Ectodermal cell (in vitro differentiated cells): ENCODE measurements at regions not wholly inside any gene's neighbourhood (a gene's known extent, or its start where the extent isn't known, plus 50 kb on each side); places are given as distances from the start of the nearest gene placed in this dataset.

Experiments
- H3K27ac ChIP-seq: 2 replicates; pipeline ENCODE4 v1.7.0; 2013; ENCODE audit warnings: mild to moderate bottlenecking, low read depth, low read length; ENCODE audit not compliant: insufficient read depth, poor library complexity, severe bottlenecking
- H3K27me3 ChIP-seq: 2 replicates; pipeline ENCODE4 v1.7.0; 2013; ENCODE audit warnings: mild to moderate bottlenecking, low read length; ENCODE audit not compliant: insufficient read depth, control insufficient read depth, poor library complexity, severe bottlenecking
- H3K36me3 ChIP-seq: one replicate; pipeline ENCODE4 v1.7.0; 2013; ENCODE audit warnings: low read length; ENCODE audit not compliant: control insufficient read depth, insufficient read depth
- H3K4me1 ChIP-seq: one replicate; pipeline ENCODE4 v1.7.0; 2013; ENCODE audit warnings: low read length; ENCODE audit not compliant: control insufficient read depth, insufficient read depth
- H3K4me3 ChIP-seq: 2 replicates; pipeline ENCODE4 v1.7.0; 2013; ENCODE audit warnings: low read depth, low read length, control low read depth; ENCODE audit not compliant: insufficient read depth
- H3K9me3 ChIP-seq: 2 replicates; pipeline ENCODE4 v1.7.0; 2013; ENCODE audit warnings: mild to moderate bottlenecking, low read length, moderate library complexity; ENCODE audit not compliant: control insufficient read depth
- WGBS, 2 experiments: methylation state at CpG; one replicate each; pipeline ENCODE4 v1.1.7; 2013; ENCODE audit warnings: missing lambda C conversion rate in 2 of 2; 5-methylcytosine and 5-hydroxymethylcytosine counted together

DNA sequence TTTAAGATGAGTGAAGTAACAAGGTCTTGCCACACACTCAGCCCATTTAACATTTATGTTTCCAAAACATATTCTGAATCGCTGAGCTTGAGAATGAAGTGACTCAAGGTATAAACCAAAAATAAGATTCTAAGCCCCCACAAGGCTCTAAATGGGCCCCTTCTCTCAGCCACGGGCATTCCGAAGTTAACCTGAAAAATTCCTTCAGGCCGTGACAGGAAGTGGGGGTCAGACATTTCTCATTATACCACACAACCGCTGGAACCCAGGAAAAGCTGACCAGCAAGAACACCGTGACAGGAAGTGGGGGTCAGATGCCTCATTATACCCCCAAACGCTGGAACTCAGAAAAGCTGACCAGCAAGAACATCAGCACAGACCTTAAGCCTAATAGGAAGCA, 247.9 kb downstream of the ERMARD start:
- WGBS, 2 experiments: 85 to 87% methylated on average over 7 of the region's 7 CpGs
- H3K36me3 ChIP-seq: peaks cover 4% of the 10 kb centered on the region
- no peak overlapping the region for H3K27ac ChIP-seq
- H3K4me3 ChIP-seq: no peak overlapping the region
- H3K4me1 ChIP-seq: no peaks in the 10 kb centered on the region
- H3K9me3 ChIP-seq: no peaks in the 10 kb centered on the region
- H3K27me3 ChIP-seq: no peaks in the 10 kb centered on the region

GRCh38 chr6:169998457-169998856, 247.0 kb downstream of the ERMARD start:
- H3K4me1 ChIP-seq: no peaks in the 10 kb centered on the region
- H3K4me3 ChIP-seq: no peak overlapping the region
- peaks cover 4% of the 10 kb centered on the region for H3K36me3 ChIP-seq
- H3K27me3 ChIP-seq: no peaks in the 10 kb centered on the region
- 94 to 95% methylated on average over 7 of the region's 7 CpGs for WGBS, 2 experiments
- H3K9me3 ChIP-seq: no peaks in the 10 kb centered on the region
- H3K27ac ChIP-seq: no peak overlapping the region

- WGBS, 2 experiments: 80 to 83% methylated on average over 7 of the region's 7 CpGs
Observed at GRCh38 chr6:169997930-169998218, 246.5 kb downstream of the ERMARD start.

DNA sequence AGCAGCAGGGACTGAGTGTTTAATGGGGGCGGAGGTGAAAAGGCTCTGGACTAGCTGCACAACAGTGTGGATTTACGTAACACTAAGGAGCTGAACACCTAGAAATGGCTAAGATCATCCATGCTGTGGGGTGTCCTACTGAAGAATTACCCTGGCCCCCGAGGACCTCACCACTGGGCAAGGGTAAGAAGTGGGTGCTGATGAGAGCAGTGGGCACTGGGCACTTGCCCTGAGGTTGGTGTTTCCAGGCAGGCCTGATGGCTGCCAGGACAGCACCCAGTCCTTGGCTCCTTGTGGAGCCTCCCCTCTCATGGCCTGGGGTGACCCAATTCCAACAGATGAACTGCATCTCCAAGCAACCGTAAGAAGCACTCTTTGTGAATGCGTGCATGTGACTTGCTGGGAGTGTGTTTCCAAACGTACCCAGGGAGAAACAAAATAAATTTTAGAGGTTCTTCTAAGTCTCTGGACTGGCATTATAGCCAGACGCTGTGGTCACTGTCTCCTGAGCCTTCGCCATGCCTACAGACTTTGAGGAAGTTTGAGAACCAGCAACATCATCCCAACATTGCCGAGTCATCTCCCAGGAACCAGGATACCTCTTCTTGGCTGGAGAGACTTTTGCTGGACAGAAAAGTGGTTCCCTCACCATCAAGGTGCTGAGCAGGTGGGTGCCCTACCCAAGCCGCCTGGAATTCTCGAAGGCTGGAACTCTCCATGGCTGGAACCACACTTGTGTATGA, 245.9 kb downstream of the ERMARD start:
- no peak overlapping the region for H3K27ac ChIP-seq
- H3K4me1 ChIP-seq: no peaks in the 10 kb centered on the region
- H3K4me3 ChIP-seq: no peak overlapping the region
- no peaks in the 10 kb centered on the region for H3K36me3 ChIP-seq
- no peaks in the 10 kb centered on the region for H3K27me3 ChIP-seq
- WGBS, 2 experiments: 95% methylated on average over 11 of the region's 11 CpGs
- H3K9me3 ChIP-seq: no peaks in the 10 kb centered on the region

More at GRCh38 chr6:169997930-169998218, 246.5 kb downstream of the ERMARD start:
- H3K4me3 ChIP-seq: no peak overlapping the region
- H3K9me3 ChIP-seq: no peaks in the 10 kb centered on the region
- H3K4me1 ChIP-seq: no peaks in the 10 kb centered on the region
- H3K36me3 ChIP-seq: no peaks in the 10 kb centered on the region
- no peak overlapping the region for H3K27ac ChIP-seq
- no peaks in the 10 kb centered on the region for H3K27me3 ChIP-seq

- Histone ChIP-seq H3K4me1 (no peaks in the 10 kb centered on the region), H3K36me3 (no peaks in the 10 kb centered on the region), H3K4me3 (no peak overlapping the region), H3K27ac (no peak overlapping the region), H3K27me3 (no peaks in the 10 kb centered on the region), H3K9me3 (no peaks in the 10 kb centered on the region)
- WGBS, 2 experiments: 92 to 93% methylated on average over 5 of the region's 5 CpGs
Observed at GRCh38 chr6:169996378-169997051, 245.1 kb downstream of the ERMARD start.

GRCh38 chr6:169994739-169995138, 243.3 kb downstream of the ERMARD start:
- H3K27ac ChIP-seq: no peak overlapping the region
- 83 to 87% methylated on average over 8 of the region's 8 CpGs for WGBS, 2 experiments
- H3K4me1 ChIP-seq: no peaks in the 10 kb centered on the region
- no peak overlapping the region for H3K4me3 ChIP-seq
- no peaks in the 10 kb centered on the region for H3K36me3 ChIP-seq
- H3K9me3 ChIP-seq: no peaks in the 10 kb centered on the region
- no peaks in the 10 kb centered on the region for H3K27me3 ChIP-seq

DNA sequence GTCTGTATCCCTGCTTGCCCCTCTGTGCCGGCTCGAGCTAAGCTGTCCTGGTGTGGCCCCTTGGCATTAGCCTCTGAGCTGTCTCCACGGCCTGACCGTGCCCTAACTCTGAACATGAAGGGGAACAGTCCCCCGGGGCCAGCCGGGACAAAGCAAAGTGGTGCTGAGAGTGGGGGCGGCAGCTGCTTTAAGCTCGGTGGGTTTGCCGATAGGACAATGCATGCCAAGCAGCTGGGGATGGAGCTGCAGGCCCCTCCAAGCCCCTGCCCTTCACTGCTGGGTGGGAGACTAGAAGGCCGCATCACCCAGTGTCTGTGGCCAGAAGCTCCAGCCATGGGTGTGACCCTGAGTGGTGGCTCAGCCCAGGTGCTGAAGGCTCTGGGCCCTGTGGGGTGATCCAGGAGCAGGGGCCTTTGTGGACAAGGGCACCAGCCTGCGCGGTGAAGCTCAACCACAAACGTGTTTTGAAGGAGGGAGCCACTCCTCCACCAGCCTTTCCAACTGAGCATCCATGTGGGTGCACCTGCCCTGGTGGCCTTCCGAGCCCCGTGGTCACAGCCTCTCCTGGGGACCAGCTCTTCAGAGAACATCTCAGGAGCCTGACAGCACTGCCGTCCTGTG, 242.5 kb downstream of the ERMARD start:
- no peaks in the 10 kb centered on the region for H3K27me3 ChIP-seq
- WGBS, 2 experiments: 88 to 90% methylated on average over 16 of the region's 16 CpGs
- H3K36me3 ChIP-seq: no peaks in the 10 kb centered on the region
- no peak overlapping the region for H3K27ac ChIP-seq
- H3K4me3 ChIP-seq: no peak overlapping the region
- H3K4me1 ChIP-seq: no peaks in the 10 kb centered on the region
- H3K9me3 ChIP-seq: no peaks in the 10 kb centered on the region

GRCh38 chr6:169991913-169992312, 240.5 kb downstream of the ERMARD start:
- Histone ChIP-seq H3K9me3 (no peaks in the 10 kb centered on the region), H3K27me3 (no peaks in the 10 kb centered on the region), H3K4me1 (no peaks in the 10 kb centered on the region), H3K36me3 (no peaks in the 10 kb centered on the region), H3K4me3 (no peak overlapping the region), H3K27ac (no peak overlapping the region)
- 95% methylated on average over 8 of the region's 8 CpGs for WGBS, 2 experiments

- WGBS, 2 experiments: 86 to 89% methylated on average over 8 of the region's 8 CpGs
- Histone ChIP-seq H3K4me3 (no peak overlapping the region), H3K9me3 (no peaks in the 10 kb centered on the region), H3K36me3 (no peaks in the 10 kb centered on the region), H3K27ac (no peak overlapping the region), H3K4me1 (no peaks in the 10 kb centered on the region), H3K27me3 (no peaks in the 10 kb centered on the region)
Observed at GRCh38 chr6:169991031-169991390, 239.6 kb downstream of the ERMARD start.

DNA sequence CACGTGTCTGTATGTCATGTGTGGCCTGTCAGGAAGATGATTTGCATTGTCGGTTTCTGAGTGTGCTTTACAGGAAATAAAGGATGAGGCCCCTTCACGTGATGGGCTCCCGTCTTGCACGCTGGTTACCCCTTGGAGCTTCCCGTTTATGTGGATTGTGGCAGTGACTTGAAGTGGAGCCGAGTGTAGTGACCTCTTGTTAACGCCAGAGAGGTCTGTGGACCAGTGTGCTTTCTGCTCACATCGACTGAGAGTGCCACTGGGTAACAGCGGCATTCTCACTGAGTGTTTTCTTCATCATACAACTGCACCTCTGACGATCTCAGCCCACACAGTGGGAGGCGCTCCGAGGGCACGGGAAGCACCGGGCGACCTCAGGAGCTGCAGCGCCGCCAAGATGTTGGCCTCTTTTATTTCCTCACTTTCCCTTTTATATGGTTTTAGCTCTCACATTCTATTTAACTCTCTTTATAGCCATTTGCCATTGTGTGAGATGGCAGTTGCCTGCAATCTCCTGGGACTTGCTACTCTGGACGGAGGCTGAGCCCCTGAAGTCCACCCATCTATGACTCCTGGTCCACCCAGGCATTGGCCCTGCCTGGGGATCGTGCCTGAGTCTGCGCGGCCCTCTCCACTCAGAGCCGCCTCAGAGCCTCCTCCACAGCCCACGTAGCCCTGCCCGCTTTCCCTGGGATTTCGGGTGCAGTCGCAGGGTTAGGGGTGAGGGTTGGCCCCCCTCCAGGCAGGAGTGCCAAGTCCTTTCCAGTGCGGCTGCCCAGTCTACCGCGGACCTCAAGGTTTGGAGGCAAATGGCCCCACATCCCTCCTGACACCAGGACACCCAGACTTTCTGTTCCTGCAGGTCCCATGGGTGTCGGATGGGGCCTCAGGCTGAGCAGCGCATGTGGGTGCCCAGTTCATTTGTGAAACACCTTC, 238.9 kb downstream of the ERMARD start:
- 90 to 91% methylated on average over 32 of the region's 32 CpGs for WGBS, 2 experiments
- no peaks in the 10 kb centered on the region for H3K27me3 ChIP-seq
- no peak overlapping the region for H3K27ac ChIP-seq
- H3K9me3 ChIP-seq: no peaks in the 10 kb centered on the region
- H3K36me3 ChIP-seq: no peaks in the 10 kb centered on the region
- H3K4me1 ChIP-seq: no peaks in the 10 kb centered on the region
- no peak overlapping the region for H3K4me3 ChIP-seq
